Dendritic cell treated with granulocyte-macrophage colony-stimulating factor and Interleukin-4, amounts not matched to agents 40 ng/mL and 50 ng/mL, for 4 days (primary cell): ENCODE measurements at regions not wholly inside any gene's neighbourhood (a gene's known extent, or its start where the extent isn't known, plus 50 kb on each side); places are given as distances from the start of the nearest gene placed in this dataset.

Experiments used
- H3K27ac Mint-ChIP-seq: one replicate; pipeline ENCODE4 v1.8.0; 2022; ENCODE audit warnings: mild to moderate bottlenecking, mixed read lengths
- H3K27me3 Mint-ChIP-seq: one replicate; pipeline ENCODE4 v1.8.0; 2022; ENCODE audit warnings: mild to moderate bottlenecking, mixed read lengths
- H3K36me3 Mint-ChIP-seq: one replicate; pipeline ENCODE4 v1.8.0; 2022; ENCODE audit warnings: low read depth, mixed read lengths
- H3K4me1 Mint-ChIP-seq: one replicate; pipeline ENCODE4 v1.8.0; 2022; ENCODE audit warnings: low read depth, mixed read lengths
- H3K4me3 Mint-ChIP-seq: one replicate; pipeline ENCODE4 v1.8.0; 2022; ENCODE audit warnings: mild to moderate bottlenecking, moderate library complexity, mixed read lengths
- H3K9me3 Mint-ChIP-seq: one replicate; pipeline ENCODE4 v1.8.0; 2022; ENCODE audit warnings: mixed read lengths
- intact Hi-C: fragments of 100-400 bp; cut with micrococcal nuclease; formaldehyde crosslinking; loops from one replicate; pipeline ENCODE4 v1.15.0; 2022

GRCh38 chr3:41138601-41139000, 60.7 kb upstream of the CTNNB1 start:
- intact Hi-C loops = no loop called here
- no peaks in the 10 kb centered on the region for H3K36me3 Mint-ChIP-seq

DNA sequence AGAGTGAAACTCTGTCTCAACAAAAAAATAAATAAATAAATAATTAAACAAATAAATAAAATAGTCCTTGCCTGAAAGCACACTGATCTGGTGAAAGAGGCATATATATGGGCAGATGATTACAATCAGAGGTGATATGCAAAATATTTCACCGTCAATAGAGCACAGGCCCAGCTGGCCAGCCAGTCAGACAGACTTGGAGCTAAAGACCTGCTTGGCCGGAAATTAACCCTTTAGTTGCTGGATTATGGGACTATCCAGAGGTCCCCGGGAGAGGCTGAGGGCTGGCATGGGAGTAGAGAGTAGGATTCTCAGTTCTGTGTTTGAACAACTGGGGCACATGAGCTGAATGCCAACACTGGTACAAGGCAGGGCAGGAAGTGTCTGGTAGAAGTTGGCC, 59.1 kb upstream of the CTNNB1 start:
- Mint-ChIP-seq H3K4me3 (no peak overlapping the region), H3K36me3 (no peaks in the 10 kb centered on the region), H3K27me3 (peaks cover 2% of the 10 kb centered on the region), H3K9me3 (no peaks in the 10 kb centered on the region), H3K4me1 (peaks cover 52% of the 10 kb centered on the region), H3K27ac (no peak overlapping the region)
- intact Hi-C loops = no loop called here

More at GRCh38 chr3:41138601-41139000, 60.7 kb upstream of the CTNNB1 start:
- Mint-ChIP-seq H3K4me1 (peaks cover 60% of the 10 kb centered on the region), H3K27ac (peak overlapping the region; percentile 78), H3K27me3 (peaks cover 2% of the 10 kb centered on the region), H3K9me3 (no peaks in the 10 kb centered on the region), H3K4me3 (no peak overlapping the region)

GRCh38 chr3:41141433-41142167, 57.7 kb upstream of the CTNNB1 start:
- peaks cover 2% of the 10 kb centered on the region for H3K27me3 Mint-ChIP-seq
- H3K9me3 Mint-ChIP-seq = peaks cover 11% of the 10 kb centered on the region
- H3K4me1 Mint-ChIP-seq = peaks cover 41% of the 10 kb centered on the region
- H3K4me3 Mint-ChIP-seq = no peak overlapping the region
- H3K27ac Mint-ChIP-seq = no peak overlapping the region
- intact Hi-C loops = no loop called here
- H3K36me3 Mint-ChIP-seq = no peaks in the 10 kb centered on the region

GRCh38 chr3:41143421-41144031, 55.8 kb upstream of the CTNNB1 start:
- Mint-ChIP-seq H3K4me1 (peaks cover 28% of the 10 kb centered on the region), H3K27ac (no peak overlapping the region), H3K4me3 (no peak overlapping the region), H3K27me3 (peaks cover 5% of the 10 kb centered on the region), H3K9me3 (peaks cover 22% of the 10 kb centered on the region), H3K36me3 (no peaks in the 10 kb centered on the region)
- intact Hi-C loops = no loop called here

- intact Hi-C loops = no loop called here
- no peaks in the 10 kb centered on the region for H3K36me3 Mint-ChIP-seq
- peaks cover 22% of the 10 kb centered on the region for H3K9me3 Mint-ChIP-seq
- H3K4me1 Mint-ChIP-seq = peaks cover 18% of the 10 kb centered on the region
- no peak overlapping the region for H3K27ac Mint-ChIP-seq
- H3K27me3 Mint-ChIP-seq = peaks cover 6% of the 10 kb centered on the region
- no peak overlapping the region for H3K4me3 Mint-ChIP-seq
Observed at GRCh38 chr3:41144631-41145030, 54.7 kb upstream of the CTNNB1 start.

- Mint-ChIP-seq H3K27me3 (peaks cover 4% of the 10 kb centered on the region), H3K36me3 (no peaks in the 10 kb centered on the region), H3K9me3 (peaks cover 22% of the 10 kb centered on the region), H3K4me3 (no peak overlapping the region), H3K27ac (no peak overlapping the region), H3K4me1 (peaks cover 10% of the 10 kb centered on the region)
- intact Hi-C loops = no loop called here
Observed at GRCh38 chr3:41148478-41148877, 50.8 kb upstream of the CTNNB1 start.

DNA sequence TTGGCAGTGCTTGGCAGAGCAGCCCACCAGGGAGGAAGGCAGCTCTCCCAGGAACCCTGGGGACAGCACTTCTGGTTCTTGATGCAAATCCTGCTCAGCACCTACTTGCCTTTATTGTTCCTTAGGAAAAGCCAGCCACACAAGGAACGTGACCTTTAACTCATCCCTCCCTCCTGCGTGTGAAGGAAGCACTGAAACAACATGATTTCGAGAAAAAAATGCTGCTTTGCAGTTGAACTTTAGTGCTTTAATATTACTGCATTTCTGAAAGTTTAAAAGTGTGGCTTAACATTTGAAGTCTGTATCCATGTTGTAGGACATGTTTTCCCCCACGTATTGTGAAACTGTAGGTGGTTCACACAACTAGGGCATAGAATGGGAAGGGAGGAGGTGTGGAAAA, 50.4 kb upstream of the CTNNB1 start:
- Mint-ChIP-seq H3K36me3 (no peaks in the 10 kb centered on the region), H3K9me3 (peaks cover 22% of the 10 kb centered on the region), H3K4me3 (no peak overlapping the region), H3K27me3 (peaks cover 4% of the 10 kb centered on the region), H3K4me1 (peaks cover 10% of the 10 kb centered on the region), H3K27ac (no peak overlapping the region)
- intact Hi-C loops = no loop called here
